H1 (cell line): ENCODE measurements at regions not wholly inside any gene's neighbourhood (a gene's known extent, or its start where the extent isn't known, plus 50 kb on each side); places are given as distances from the start of the nearest gene placed in this dataset.

Experiments used
- CTCF ChIA-PET: fragments of 300-600 bp; sonication (Branson Sonifier 250); formaldehyde crosslinking; loops from one replicate; lab custom pipeline; 2021; ENCODE audit not compliant: partially characterized antibody; lab: Charles Lee
- POLR2A ChIA-PET: fragments of 300-600 bp; sonication (Branson Sonifier 250); formaldehyde crosslinking; loops from one replicate; lab custom pipeline; 2021; ENCODE audit warnings: inconsistent platforms; ENCODE audit not compliant: partially characterized antibody; lab: Charles Lee
- DNase-seq, 2 experiments: peaks; one replicate each; pipeline versions ENCODE4 v3.0.0 to v3.0.0-alpha.2; 2010 to 2022; ENCODE audit warnings: low spot score in 2 of 2, low read depth in 1 of 2, mixed read lengths in 1 of 2
- FAIRE-seq: peaks from 2 replicates; lab custom pipeline; 2011; peaks lifted over from hg19 to GRCh38; lab: Jason Lieb, UNC
- H2AFZ ChIP-seq: 2 replicates; pipeline ENCODE4 v1.8.1; 2012; ENCODE audit warnings: low read length, inconsistent platforms
- H2AK5ac ChIP-seq: 2 replicates; pipeline ENCODE4 v1.6.1; 2013; ENCODE audit warnings: low read depth, low read length
- H2BK120ac ChIP-seq: replicated peaks from 2 replicates; pipeline ENCODE3; 2013; ENCODE audit warnings: low read depth, low read length, inconsistent platforms
- H2BK12ac ChIP-seq: 2 replicates; pipeline ENCODE4 v1.6.1; 2013; ENCODE audit warnings: low read depth, low read length
- H2BK15ac ChIP-seq: 2 replicates; pipeline ENCODE4 v1.6.1; 2013; ENCODE audit warnings: low read length
- H2BK20ac ChIP-seq: 2 replicates; pipeline ENCODE4 v1.6.1; 2013; ENCODE audit warnings: low read length
- H2BK5ac ChIP-seq: 2 replicates; pipeline ENCODE4 v1.6.1; 2013; ENCODE audit warnings: low read depth, low read length
- H3K14ac ChIP-seq: 2 replicates; pipeline ENCODE4 v1.6.1; 2013; ENCODE audit warnings: inconsistent platforms; ENCODE audit not compliant: insufficient read length
- H3K18ac ChIP-seq: 2 replicates; pipeline ENCODE4 v1.6.1; 2013; ENCODE audit warnings: low read length; ENCODE audit errors: extremely low read depth
- H3K23ac ChIP-seq: 2 replicates; pipeline ENCODE4 v1.6.1; 2013; ENCODE audit warnings: inconsistent platforms; ENCODE audit not compliant: insufficient read length
- H3K23me2 ChIP-seq: 2 replicates; pipeline ENCODE4 v1.6.1; 2013; ENCODE audit warnings: low read depth, low read length
- H3K27ac ChIP-seq: 2 replicates; pipeline ENCODE4 v1.6.1; 2011; ENCODE audit warnings: low read depth, low read length, inconsistent platforms
- H3K27me3 ChIP-seq, 4 experiments: replicated peaks in 1 of 4; 1 replicate in 1 of 4; 2 replicates in 3 of 4; pipeline versions ENCODE4 v1.6.1 to v1.8.1; 2011 to 2013; ENCODE audit warnings: low read length in 3 of 4, mild to moderate bottlenecking in 3 of 4, inconsistent platforms in 2 of 4, mixed read lengths in 2 of 4, moderate library complexity in 1 of 4; ENCODE audit not compliant: control insufficient read depth in 3 of 4, insufficient read depth in 3 of 4; ENCODE audit errors: extremely low read depth in 1 of 4
- H3K36me3 ChIP-seq, 4 experiments: 2 replicates each; pipeline versions ENCODE4 v1.6.1 to v1.8.1; 2011 to 2013; ENCODE audit warnings: mild to moderate bottlenecking in 4 of 4, low read length in 3 of 4, moderate library complexity in 2 of 4, control low read depth in 1 of 4, inconsistent platforms in 1 of 4; ENCODE audit not compliant: insufficient read depth in 4 of 4, control insufficient read depth in 2 of 4
- H3K4ac ChIP-seq: replicated peaks from 2 replicates; pipeline ENCODE3; 2013; ENCODE audit warnings: low read length, low read depth, mixed read lengths, inconsistent platforms; ENCODE audit not compliant: insufficient read length
- H3K4me1 ChIP-seq, 4 experiments: replicated peaks in 1 of 4; 1 replicate in 1 of 4; 2 replicates in 3 of 4; pipeline versions ENCODE4 v1.6.1 to v1.8.1; 2011 to 2013; ENCODE audit warnings: low read length in 3 of 4, inconsistent platforms in 2 of 4, mixed read lengths in 1 of 4; ENCODE audit not compliant: insufficient read depth in 4 of 4, control insufficient read depth in 3 of 4
- H3K4me2 ChIP-seq, 2 experiments: 2 replicates each; pipeline versions ENCODE4 v1.6.1 to v1.8.1; 2011 to 2013; ENCODE audit warnings: low read depth in 2 of 2, low read length in 2 of 2, control low read depth in 1 of 2, inconsistent platforms in 1 of 2, mild to moderate bottlenecking in 1 of 2; ENCODE audit not compliant: insufficient read depth in 1 of 2
- H3K4me3 ChIP-seq, 4 experiments: fragments of 200-600, 300-600 bp in 1 of 4; sonication (generic), shearing (Covaris generic), sonication (Bioruptor Twin) in 1 of 4; 2 replicates each; pipeline versions ENCODE4 v1.5.1 to v1.8.1; 2011 to 2016; ENCODE audit warnings: low read length in 4 of 4, low read depth in 3 of 4, control low read depth in 2 of 4, inconsistent platforms in 2 of 4, mild to moderate bottlenecking in 2 of 4, mixed read lengths in 1 of 4, moderate library complexity in 1 of 4; ENCODE audit not compliant: insufficient read depth in 2 of 4; ENCODE audit errors: extremely low read depth in 1 of 4
- H3K56ac ChIP-seq: replicated peaks from 2 replicates; pipeline ENCODE3; 2013; ENCODE audit warnings: low read depth, mild to moderate bottlenecking, mixed read lengths, low read length, inconsistent platforms; ENCODE audit not compliant: insufficient read length
- H3K79me1 ChIP-seq: 2 replicates; pipeline ENCODE4 v1.6.1; 2013; ENCODE audit warnings: low read depth, low read length, control low read depth
- H3K79me2 ChIP-seq, 2 experiments: 2 replicates each; pipeline versions ENCODE4 v1.6.1 to v1.8.1; 2012 to 2013; ENCODE audit warnings: low read length in 2 of 2, mild to moderate bottlenecking in 2 of 2, inconsistent platforms in 1 of 2; ENCODE audit not compliant: insufficient read depth in 2 of 2, control insufficient read depth in 1 of 2
- H3K9ac ChIP-seq, 4 experiments: replicated peaks in 1 of 4; 1 replicate in 1 of 4; 2 replicates in 3 of 4; pipeline versions ENCODE4 v1.6.1 to v1.8.1; 2011 to 2013; ENCODE audit warnings: low read depth in 3 of 4, low read length in 3 of 4, control low read depth in 2 of 4, mild to moderate bottlenecking in 2 of 4, moderate library complexity in 2 of 4, inconsistent platforms in 1 of 4; ENCODE audit errors: extremely low read depth in 1 of 4
- H3K9me3 ChIP-seq, 2 experiments: 2 replicates each; pipeline versions ENCODE4 v1.6.1 to v1.8.1; 2012 to 2013; ENCODE audit warnings: mild to moderate bottlenecking in 2 of 2, moderate library complexity in 2 of 2, control low read depth in 1 of 2, inconsistent platforms in 1 of 2, low read depth in 1 of 2, low read length in 1 of 2, mixed read lengths in 1 of 2; ENCODE audit not compliant: insufficient read depth in 2 of 2
- H4K20me1 ChIP-seq, 2 experiments: replicated peaks in 1 of 2; 2 replicates each; pipeline versions ENCODE3 to v1.8.1; 2011 to 2013; ENCODE audit warnings: inconsistent platforms in 2 of 2, low read length in 2 of 2, mild to moderate bottlenecking in 1 of 2; ENCODE audit not compliant: insufficient read depth in 2 of 2, control insufficient read depth in 1 of 2
- H4K5ac ChIP-seq: 2 replicates; pipeline ENCODE4 v1.6.1; 2013; ENCODE audit warnings: low read length, low read depth, mixed read lengths, inconsistent platforms; ENCODE audit not compliant: insufficient read length
- H4K8ac ChIP-seq: 2 replicates; pipeline ENCODE4 v1.8.0; 2013; ENCODE audit warnings: mild to moderate bottlenecking, moderate library complexity, low read length, inconsistent platforms; ENCODE audit not compliant: insufficient read depth; ENCODE audit errors: extremely low read depth
- H4K91ac ChIP-seq: replicated peaks from 2 replicates; pipeline ENCODE3; 2013; ENCODE audit warnings: low read length, mixed read lengths, inconsistent platforms; ENCODE audit not compliant: insufficient read length
- ATF3 ChIP-seq: IDR thresholded peaks from 2 replicates; pipeline ENCODE4 v1.6.1; 2011; ENCODE audit warnings: low read depth, mild to moderate bottlenecking, low read length; ENCODE audit not compliant: insufficient read depth
- E2F6 ChIP-seq: IDR thresholded peaks from 2 replicates; pipeline ENCODE4 v1.6.1; 2012; ENCODE audit warnings: inconsistent platforms
- MAFK ChIP-seq: IDR thresholded peaks from 2 replicates; pipeline ENCODE4 v1.6.1; 2012; ENCODE audit warnings: low read depth, mild to moderate bottlenecking, improper control_type of control experiment, low read length
- RNF2 ChIP-seq: fragments of 200-900, 300-1000 bp; sonication (generic); IDR thresholded peaks from 2 replicates; pipeline ENCODE4 v1.7.1; 2016; ENCODE audit warnings: borderline replicate concordance, low read depth, mild to moderate bottlenecking, antibody characterized with exemption, low read length; ENCODE audit not compliant: poor library complexity, severe bottlenecking; ENCODE audit errors: missing control alignments
- SAP30 ChIP-seq: fragments of 300-600 bp; sonication (generic); IDR thresholded peaks from 2 replicates; pipeline ENCODE4 v1.7.1; 2012; ENCODE audit warnings: low read length, moderate library complexity, mild to moderate bottlenecking, inconsistent platforms; ENCODE audit not compliant: insufficient read depth, insufficient replicate concordance
- TCF12 ChIP-seq: IDR thresholded peaks from 2 replicates; pipeline ENCODE4 v1.6.1; 2011; ENCODE audit warnings: low read depth, mild to moderate bottlenecking, low read length
- USF2 ChIP-seq: IDR thresholded peaks from 2 replicates; pipeline ENCODE4 v1.6.1; 2011; ENCODE audit warnings: low read length, improper control_type of control experiment
- ZNF274 ChIP-seq: IDR thresholded peaks from 2 replicates; pipeline ENCODE4 v1.7.0; 2012; ENCODE audit warnings: low read length, borderline replicate concordance; ENCODE audit errors: extremely low read depth
- WGBS, 2 experiments: shearing (Covaris generic) in 1 of 2; methylation state at CpG; one replicate each; pipeline versions ENCODE4 v1.1.6 to v1.1.7; 2013 to 2015; ENCODE audit warnings: low lambda C conversion rate in 2 of 2, mixed read lengths in 2 of 2, inconsistent platforms in 1 of 2, low coverage in 1 of 2, missing lambda C conversion rate in 1 of 2; ENCODE audit not compliant: insufficient replicate concordance in 2 of 2, insufficient coverage in 1 of 2, insufficient read length in 1 of 2; ENCODE audit errors: extremely low coverage in 1 of 2, missing lambda C conversion rate in 1 of 2; 5-methylcytosine and 5-hydroxymethylcytosine counted together

GRCh38 chr18:14978191-14978590, 230.2 kb downstream of the ANKRD30B start:
- no peak for FAIRE-seq
- CTCF ChIA-PET = no interaction called here

More at GRCh38 chr18:14978191-14978590, 230.2 kb downstream of the ANKRD30B start:
- TF ChIP-seq ATF3 (no peak), TCF12 (no peak), USF2 (no peak), RNF2 (no peak), ZNF274 (no peak), E2F6 (no peak), SAP30 (no peak), MAFK (no peak)
- TF ChIP-seq, all 59 proteins: peak for 0
- Histone ChIP-seq H3K36me3 (no peaks in the 10 kb centered on the region), H3K79me2 (no peaks in the 10 kb centered on the region), H3K79me1 (no peaks in the 10 kb centered on the region), H3K23ac (no peak overlapping the region), H2BK5ac (no peak overlapping the region), H3K4me2 (no peak overlapping the region), H4K8ac (no peak overlapping the region), H2BK15ac (no peak overlapping the region), H3K9me3 (peaks cover 54 to 74% of the 10 kb centered on the region in 2 experiments; a peak in 3 of 4 replicates), H2BK20ac (no peak overlapping the region), H3K56ac (no peak overlapping the region), H2BK120ac (no peak overlapping the region), H2AFZ (no peak overlapping the region), H3K27me3 (no peaks in the 10 kb centered on the region), H3K27ac (no peak overlapping the region), H3K4me3 (no peak overlapping the region), H3K23me2 (no peaks in the 10 kb centered on the region), H3K4me1 (no peaks in the 10 kb centered on the region), H3K9ac (no peak overlapping the region), H3K14ac (no peak overlapping the region), H2BK12ac (no peak overlapping the region), H3K4ac (no peak overlapping the region), H3K18ac (no peak overlapping the region), H4K91ac (no peak overlapping the region), H2AK5ac (no peak overlapping the region), H4K5ac (no peak overlapping the region), H4K20me1 (no peaks in the 10 kb centered on the region)
- DNase-seq = no peak
- WGBS, 2 experiments = 80% methylated on average over 3 of the region's 3 CpGs; no CpG with 5 or more reads in 1 of the 2 experiments
- POLR2A ChIA-PET = no interaction called here
